ENCODE measurements at regions not wholly inside any gene's neighbourhood (a gene's known extent, or its start where the extent isn't known, plus 50 kb on each side); places are given as distances from the start of the nearest gene placed in this dataset.

GRCh38 chr5:130462516-130462915, 558.3 kb downstream of the CHSY3 start:
- in situ Hi-C loops (cut with MboI; ENCODE audit: low pct_ligation_motif_present in 1 of 4, low pct_unique_long_range_greater_than_20kb in 1 of 4, low sequenced_read_pairs in 3 of 4) (no loop called here), intact Hi-C loops (cut with DNase I; ENCODE audit: low total_unique reads) (no loop called here)
- TF ChIP-seq POLR2AphosphoS5 (IDR thresholded peaks at IDR 0.05): no peak
- TF ChIP-seq EP300 (IDR thresholded peaks at IDR 0.05; ENCODE audit: low read depth): no peak
- no peak for TF ChIP-seq CTCF (IDR thresholded peaks at IDR 0.05)
- no peak for TF ChIP-seq POLR2A (IDR thresholded peaks at IDR 0.05)
- DNase-seq: no peak
- Histone ChIP-seq H3K4me1 (no peaks in the 10 kb centered on the region), H3K9me3 (no peaks in the 10 kb centered on the region), H3K27ac (no peak overlapping the region), H3K4me3 (no peak overlapping the region), H3K36me3 (no peaks in the 10 kb centered on the region), H3K27me3 (no peaks in the 10 kb centered on the region)
- WGBS, 2 donors (ENCODE audit: low coverage in 1 of 2): 78 to 85% methylated on average over 1 of the region's 1 CpG

GRCh38 chr5:130455175-130455574, 550.9 kb downstream of the CHSY3 start:
- intact Hi-C loops (cut with DNase I; ENCODE audit: low total_unique reads): no loop called here
- DNase-seq: no peak
- Histone ChIP-seq H3K36me3 (no peaks in the 10 kb centered on the region), H3K27me3 (no peaks in the 10 kb centered on the region), H3K27ac (no peak overlapping the region), H3K9me3 (peaks cover 3 to 4% of the 10 kb centered on the region in 2 donors), H3K4me1 (no peaks in the 10 kb centered on the region), H3K4me3 (no peak overlapping the region)
- TF ChIP-seq CTCF (IDR thresholded peaks at IDR 0.05): no peak
- no peak for TF ChIP-seq POLR2AphosphoS5 (IDR thresholded peaks at IDR 0.05)
- TF ChIP-seq POLR2A (IDR thresholded peaks at IDR 0.05): no peak
- TF ChIP-seq EP300 (IDR thresholded peaks at IDR 0.05; ENCODE audit: low read depth): no peak
- in situ Hi-C loops (cut with MboI; ENCODE audit: low pct_ligation_motif_present in 1 of 4, low pct_unique_long_range_greater_than_20kb in 1 of 4, low sequenced_read_pairs in 3 of 4): no loop called here
- WGBS, 2 donors (ENCODE audit: low coverage in 1 of 2): 84 to 88% methylated on average over 2 of the region's 2 CpGs

- H3K4me1 ChIP-seq: no peaks in the 10 kb centered on the region
- no peaks in the 10 kb centered on the region for H3K27me3 ChIP-seq
- in situ Hi-C loops (cut with MboI; ENCODE audit: low pct_ligation_motif_present in 1 of 4, low pct_unique_long_range_greater_than_20kb in 1 of 4, low sequenced_read_pairs in 3 of 4) (no loop called here), intact Hi-C loops (cut with DNase I; ENCODE audit: low total_unique reads) (no loop called here)
- H3K9me3 ChIP-seq: peaks cover 3 to 4% of the 10 kb centered on the region in 2 donors
- TF ChIP-seq CTCF (IDR thresholded peaks at IDR 0.05) (no peak), POLR2AphosphoS5 (IDR thresholded peaks at IDR 0.05) (no peak), EP300 (IDR thresholded peaks at IDR 0.05; ENCODE audit: low read depth) (no peak)
- no peak overlapping the region for H3K27ac ChIP-seq
- WGBS, 2 donors (ENCODE audit: low coverage in 1 of 2): 83 to 85% methylated on average over 1 of the region's 1 CpG
- no peaks in the 10 kb centered on the region for H3K36me3 ChIP-seq
- no peak for DNase-seq
- no peak overlapping the region for H3K4me3 ChIP-seq
These were observed 548.5 kb downstream of the CHSY3 start for GRCh38 chr5:130452744-130453143.

GRCh38 chr5:130436430-130436829, 532.2 kb downstream of the CHSY3 start:
- intact Hi-C loops (cut with DNase I; ENCODE audit: low total_unique reads) (no loop called here), in situ Hi-C loops (cut with MboI; ENCODE audit: low pct_ligation_motif_present in 1 of 4, low pct_unique_long_range_greater_than_20kb in 1 of 4, low sequenced_read_pairs in 3 of 4) (no loop called here)
- TF ChIP-seq EP300 (IDR thresholded peaks at IDR 0.05; ENCODE audit: low read depth): no peak
- TF ChIP-seq CTCF (IDR thresholded peaks at IDR 0.05): no peak
- DNase-seq: no peak
- H3K27ac ChIP-seq: no peak overlapping the region
- H3K4me3 ChIP-seq: no peak overlapping the region
- H3K36me3 ChIP-seq: no peaks in the 10 kb centered on the region
- H3K4me1 ChIP-seq: no peaks in the 10 kb centered on the region
- peaks cover 6 to 8% of the 10 kb centered on the region in 2 donors for H3K9me3 ChIP-seq
- WGBS, 2 donors (ENCODE audit: low coverage in 1 of 2): 70 to 71% methylated on average over 1 of the region's 1 CpG
- H3K27me3 ChIP-seq: no peaks in the 10 kb centered on the region

Measured in transverse colon (tissue), 4 donors.